Activated CD4-positive, CD25-positive, alpha-beta regulatory T cell (primary cell): ENCODE measurements at regions not wholly inside any gene's neighbourhood (a gene's known extent, or its start where the extent isn't known, plus 50 kb on each side); places are given as distances from the start of the nearest gene placed in this dataset.

Source experiments
- DNase-seq, 4 experiments: peaks; one replicate each; lab custom pipeline; 2025; lab: John Stamatoyannopoulos, UW

DNA sequence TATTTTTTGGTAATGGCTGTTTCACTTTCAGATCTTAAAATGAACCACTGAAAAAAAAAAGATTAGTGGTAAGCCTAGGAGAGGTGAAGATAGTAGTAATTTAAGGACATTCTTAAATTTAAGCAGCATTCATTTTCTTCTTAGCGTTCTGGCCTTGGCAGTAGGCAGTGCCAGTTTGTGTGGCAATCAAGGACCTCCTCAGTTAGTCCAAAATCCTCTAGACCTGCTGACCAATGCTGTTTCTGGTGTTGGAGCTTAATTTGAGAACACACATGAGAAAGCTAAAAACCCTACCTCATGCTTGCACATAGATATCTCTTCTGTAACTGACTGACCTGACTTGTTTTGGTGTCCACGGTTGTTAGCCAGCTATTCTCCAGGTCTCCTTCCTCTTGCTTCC lies 219.8 kb upstream of the RGS6 start:
- no peak for DNase-seq

DNA sequence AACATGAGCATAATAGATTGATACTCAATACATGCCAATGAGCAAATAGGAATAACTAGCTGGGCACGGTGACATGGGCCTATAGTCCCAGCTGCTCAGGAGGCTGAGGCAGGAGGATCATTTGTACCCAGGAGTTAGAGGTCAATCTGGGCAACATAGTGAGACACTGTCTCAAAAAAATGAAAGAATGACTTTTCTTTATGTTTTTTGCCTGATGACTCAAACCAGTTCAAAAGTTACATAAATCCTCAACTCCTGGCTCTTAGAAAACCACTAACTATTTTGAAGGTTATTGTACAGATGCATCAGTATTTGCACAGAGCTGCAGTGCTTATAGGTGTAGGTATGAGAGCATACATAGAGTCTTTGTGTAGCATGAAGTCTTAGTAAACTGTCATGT lies 219.2 kb upstream of the RGS6 start:
- no peak for DNase-seq

DNA sequence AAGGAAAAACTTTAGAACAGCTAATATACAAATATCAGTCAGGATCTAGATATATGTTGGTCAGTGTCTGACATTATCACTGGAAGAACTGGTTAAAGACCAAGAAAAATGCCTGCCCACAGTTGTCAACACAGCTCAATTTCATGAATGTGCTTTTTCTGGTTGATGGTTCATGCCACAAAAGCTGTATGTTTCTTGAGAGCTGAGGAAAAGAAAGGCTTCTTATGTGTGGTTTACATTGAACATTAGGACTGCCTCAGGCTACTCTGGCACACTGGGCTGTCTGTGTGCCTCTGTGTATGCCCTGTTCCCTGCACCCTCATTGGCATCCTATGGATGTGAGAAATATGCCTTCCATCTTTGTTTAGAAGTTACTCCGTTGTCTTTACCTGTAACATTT lies 218.8 kb upstream of the RGS6 start:
- no peak for DNase-seq

DNA sequence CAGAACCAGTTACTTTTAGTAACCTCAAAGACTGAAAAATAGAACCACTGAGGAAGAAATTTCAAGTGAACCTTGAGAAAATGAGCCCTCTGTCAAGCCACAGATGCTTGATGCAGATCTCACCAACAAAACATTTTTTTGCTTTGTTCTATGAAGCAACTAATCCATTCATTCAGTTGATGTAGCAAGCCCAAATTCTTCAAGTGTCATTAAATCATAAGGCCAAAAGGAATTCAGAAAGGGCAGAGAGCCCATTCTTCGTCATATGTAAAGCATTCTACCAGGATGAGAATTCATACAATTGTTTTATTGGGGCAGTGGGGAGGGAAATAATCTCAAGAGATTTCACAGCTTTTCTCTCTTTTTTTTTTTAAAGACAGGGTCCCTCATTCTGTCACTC lies 218.0 kb upstream of the RGS6 start:
- no peak for DNase-seq

DNA sequence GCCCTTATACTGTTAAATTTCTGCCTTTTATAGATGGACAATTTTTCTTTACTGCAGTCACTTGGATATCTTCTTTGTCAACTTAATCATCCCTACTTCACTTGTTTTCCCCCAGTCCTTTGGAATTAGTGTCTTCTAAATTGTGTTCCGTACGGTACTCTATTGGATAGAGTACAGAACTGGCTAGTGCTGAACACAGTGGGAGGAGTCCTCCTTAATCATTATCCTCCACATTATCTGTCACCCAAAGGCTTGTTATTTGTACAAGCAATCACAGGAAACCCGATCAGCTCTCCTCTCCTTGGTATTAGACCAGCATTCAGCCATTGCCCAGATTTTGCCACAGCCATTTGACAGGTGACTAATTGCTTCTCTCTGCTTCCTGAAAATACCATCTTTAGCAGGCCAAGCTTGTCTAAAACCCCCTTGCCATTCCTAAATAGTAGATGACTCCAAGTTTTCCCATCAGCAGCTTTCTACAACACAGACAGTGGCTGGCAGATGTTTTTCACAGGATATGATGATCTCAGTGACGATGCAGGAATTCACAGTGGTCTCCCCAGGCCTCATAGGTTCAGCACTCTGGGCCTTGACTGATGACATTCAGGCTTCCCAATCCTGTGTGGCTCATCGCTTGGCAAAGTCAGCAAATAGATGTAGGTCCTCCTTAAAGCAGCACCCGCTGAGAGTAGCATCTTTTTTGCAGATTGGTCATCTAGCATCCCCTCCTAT lies 216.0 kb upstream of the RGS6 start:
- no peak for DNase-seq

DNA sequence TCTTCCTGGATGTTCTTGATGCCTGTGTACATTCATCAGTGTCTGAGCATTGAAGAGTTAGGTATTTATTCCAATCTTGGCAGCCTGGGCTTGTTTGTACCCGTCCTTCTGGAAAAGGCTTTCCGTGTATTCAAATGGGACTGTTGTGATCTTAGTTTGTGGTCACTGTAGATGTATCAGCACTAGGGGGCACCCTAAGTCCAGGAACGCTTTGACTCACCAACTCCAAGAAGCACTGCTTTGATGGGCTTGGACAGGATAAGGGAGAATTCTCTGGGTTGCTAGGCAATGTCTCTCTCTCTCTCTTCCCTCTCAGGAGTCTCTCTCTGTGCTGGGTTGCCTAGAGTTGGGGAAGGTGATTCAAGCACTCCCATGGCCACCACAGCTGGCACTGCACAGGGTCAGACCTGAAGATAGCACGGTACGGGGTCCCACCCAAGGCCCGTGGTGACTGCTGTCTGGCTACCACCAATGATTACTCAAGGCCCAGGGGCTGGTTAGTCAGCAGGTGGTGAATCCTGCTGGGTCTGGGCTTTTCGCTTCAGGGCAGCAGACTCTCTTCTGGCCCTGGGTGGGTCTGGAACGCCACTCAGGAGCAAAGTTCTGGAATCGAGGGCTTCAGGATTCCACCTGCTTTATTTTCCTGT lies 211.1 kb upstream of the RGS6 start:
- no peak for DNase-seq

DNA sequence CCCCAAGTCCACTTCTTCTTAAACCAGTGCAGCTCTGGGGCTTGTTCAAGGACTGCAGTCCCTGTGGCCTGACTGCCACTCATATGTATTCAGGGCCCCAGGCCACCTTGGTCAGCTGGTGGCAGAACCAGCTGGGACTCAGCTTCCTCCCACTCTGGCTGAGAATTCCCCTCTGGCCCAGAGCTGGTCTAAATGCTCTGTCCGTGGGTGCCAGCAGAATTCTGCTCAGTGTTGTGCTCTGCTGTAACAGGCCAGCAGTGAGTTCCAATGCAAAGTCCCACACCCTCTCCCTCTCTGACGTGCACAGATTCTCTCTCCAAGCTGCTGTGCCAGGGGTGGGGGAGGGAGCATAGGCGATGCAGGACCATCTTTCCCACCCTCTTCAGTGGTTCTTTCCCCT lies 210.4 kb upstream of the RGS6 start:
- DNase-seq: no peak

DNA sequence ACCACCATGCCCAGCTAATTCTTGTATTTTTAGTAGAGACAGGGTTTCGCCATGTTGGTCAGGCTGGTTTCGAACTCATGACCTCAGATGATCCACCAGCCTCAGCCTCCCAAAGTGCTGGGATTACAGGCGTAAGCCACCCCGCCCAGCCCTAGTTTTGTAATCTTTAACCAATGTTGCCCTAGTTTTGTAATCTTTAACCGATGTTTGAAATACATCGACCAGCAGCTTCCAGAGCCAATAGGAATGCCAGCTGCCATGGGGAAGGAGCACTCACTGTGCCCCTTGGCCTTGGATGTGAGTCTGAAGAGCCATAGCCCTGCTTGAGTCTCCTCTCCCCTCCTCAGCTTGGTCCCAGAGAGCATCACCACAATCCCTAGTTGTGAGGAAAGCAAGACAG lies 209.3 kb upstream of the RGS6 start:
- no peak for DNase-seq

DNA sequence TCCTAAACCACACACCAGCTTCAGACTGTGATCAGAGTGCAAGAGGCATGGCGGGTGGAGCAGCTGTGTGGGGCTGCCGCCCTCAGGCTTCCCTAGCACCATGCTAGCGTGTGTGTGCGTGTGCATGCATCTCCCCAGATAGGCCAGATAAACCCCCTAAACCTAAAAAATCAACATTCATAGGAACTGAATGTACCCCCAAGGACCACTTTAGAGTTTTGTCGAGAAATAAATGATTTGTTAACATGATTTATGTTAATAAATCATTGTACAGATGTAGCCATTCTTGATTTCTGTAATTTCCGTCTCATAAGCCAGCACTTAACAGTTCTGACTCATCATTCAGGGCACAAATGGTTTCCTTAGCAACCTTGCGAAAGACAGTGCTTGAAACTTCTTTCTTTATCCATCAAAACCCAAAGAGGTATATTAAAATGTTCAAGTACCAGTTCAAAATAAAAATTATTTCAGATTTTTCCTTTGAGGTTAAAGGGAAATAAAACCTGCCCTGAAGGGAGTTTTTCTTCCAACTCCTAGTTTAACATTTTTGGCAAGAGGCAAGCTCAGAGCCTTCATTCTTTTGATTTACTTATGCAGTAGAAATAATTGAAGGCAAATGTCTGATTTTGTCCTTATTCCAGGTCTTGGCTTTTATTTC lies 206.2 kb upstream of the RGS6 start:
- DNase-seq: no peak

DNA sequence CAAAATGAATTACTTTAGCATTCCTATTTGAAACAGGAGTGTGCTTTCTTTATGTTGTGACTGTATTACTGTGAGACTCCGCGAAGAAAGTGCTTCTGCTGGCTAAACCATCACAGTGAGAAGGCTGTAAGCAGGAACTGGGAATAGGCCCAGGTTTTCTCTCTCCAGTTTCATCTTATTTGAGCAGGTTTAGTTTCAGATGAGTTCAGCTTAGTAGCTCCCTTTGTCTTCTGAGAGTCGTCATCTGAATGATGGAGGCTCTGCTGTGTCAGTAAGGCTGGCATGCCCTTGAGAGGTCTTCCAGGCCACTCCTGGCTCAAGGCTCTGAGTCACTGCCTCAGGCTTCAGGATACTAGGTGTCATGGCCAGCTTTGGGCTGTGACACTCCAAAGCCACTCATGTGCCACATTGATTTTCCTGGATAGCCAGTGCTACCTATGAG lies 205.6 kb upstream of the RGS6 start:
- no peak for DNase-seq

DNA sequence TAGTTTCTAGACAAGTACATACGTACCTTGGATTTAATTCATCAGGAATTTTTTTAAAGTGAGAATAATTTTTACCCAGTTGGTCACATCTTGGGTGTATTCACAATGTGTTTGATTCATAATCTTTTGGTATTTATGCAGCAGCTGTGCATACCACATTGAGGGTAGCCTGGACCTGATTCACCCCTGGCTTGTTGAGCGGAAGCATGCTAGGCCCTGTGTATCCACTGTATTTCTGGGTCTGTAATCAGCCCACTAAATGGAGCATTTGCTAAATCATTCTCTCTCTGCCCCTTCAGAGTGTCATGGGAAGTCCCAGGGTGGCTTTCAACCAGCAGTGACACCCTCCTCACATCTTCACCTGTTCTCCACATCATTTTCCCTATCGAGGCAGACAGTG lies 203.8 kb upstream of the RGS6 start:
- no peak for DNase-seq

DNA sequence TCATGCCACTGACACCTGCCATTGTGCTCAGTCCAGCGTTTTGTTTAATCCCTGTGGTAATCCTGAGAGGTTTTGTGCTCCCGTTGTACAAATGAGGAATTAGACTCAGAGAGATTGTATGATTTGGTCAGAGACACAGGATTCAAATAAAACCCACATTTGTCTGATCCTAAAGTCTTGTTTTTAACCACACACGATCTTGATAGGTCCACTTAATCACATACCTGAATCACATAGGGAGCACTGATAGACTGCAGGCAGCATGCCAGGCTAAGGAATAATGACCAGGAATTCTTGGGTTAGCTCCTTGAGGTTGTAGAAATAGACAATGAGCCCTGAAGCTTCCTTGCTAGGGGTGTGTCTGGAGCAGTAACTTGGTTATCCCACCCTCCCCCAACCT lies 202.6 kb upstream of the RGS6 start:
- no peak for DNase-seq

DNA sequence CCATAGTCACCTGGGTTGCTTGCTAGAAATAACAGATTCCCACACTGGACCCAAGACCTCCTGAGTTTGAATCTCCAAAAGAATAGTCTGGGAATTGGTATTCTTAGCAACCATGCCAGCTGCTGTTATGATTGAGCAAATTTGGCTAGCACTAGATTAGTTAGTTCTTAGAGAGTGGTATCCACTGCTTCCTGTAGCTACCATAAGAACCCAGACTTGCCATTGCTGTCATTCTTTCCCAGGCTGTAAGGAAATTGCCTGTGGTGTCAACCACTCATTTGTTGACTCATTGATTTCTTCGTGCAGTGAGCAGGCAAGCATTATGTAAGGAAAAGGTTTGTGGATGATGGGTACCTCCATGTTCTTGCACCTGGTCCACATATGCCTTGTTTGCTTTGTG lies 201.8 kb upstream of the RGS6 start:
- DNase-seq: no peak

DNA sequence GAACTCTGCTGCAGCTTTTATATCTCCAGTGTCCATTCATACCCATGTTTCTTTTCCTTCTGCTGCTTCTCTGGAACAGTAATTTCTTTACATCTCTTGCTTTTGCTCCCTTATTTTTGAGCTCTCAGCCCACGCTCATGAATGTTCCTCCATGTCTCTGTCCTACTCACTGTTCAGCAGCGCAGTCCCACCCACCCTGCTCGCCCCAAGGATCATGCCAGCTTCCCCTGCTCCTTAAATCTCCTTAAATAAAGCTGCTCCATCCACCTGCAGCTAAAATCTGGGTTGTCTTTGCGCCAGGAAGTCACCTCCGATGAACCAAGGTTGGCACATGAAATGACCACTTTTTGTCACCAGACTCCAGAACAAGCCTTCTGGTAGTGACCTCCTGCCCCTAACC lies 201.1 kb upstream of the RGS6 start:
- DNase-seq: no peak

DNA sequence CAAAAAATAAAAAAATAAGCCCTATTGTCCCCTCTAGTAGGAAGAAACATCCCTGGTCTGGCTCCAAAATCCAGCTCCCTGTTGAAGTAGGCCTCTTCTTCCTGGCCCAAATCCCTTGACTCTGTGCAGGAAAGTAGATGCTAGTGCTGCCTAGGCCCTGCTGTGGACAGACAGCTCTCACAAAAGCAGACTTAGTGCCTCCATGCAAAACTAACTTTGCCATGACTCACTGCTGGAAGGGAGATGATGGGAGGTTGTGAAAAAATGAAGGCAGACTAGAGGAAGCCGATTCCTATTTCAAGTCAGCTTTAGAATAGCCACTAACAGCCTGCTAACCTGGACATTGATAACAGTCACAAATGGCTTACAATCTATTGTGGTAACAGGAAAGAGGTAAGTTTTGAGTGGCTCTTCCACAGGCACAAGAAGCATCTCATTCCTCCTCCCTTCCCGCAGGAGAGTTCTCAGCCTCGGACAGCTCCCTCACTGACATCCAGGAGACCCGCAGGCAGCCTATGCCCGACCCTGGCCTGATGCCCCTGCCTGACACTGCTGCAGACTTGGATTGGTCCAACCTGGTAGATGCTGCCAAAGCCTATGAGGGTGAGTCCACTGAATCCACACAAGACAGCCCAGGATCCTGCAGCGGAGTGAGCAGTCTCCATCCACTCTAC lies 198.9 kb upstream of the RGS6 start:
- no peak for DNase-seq

DNA sequence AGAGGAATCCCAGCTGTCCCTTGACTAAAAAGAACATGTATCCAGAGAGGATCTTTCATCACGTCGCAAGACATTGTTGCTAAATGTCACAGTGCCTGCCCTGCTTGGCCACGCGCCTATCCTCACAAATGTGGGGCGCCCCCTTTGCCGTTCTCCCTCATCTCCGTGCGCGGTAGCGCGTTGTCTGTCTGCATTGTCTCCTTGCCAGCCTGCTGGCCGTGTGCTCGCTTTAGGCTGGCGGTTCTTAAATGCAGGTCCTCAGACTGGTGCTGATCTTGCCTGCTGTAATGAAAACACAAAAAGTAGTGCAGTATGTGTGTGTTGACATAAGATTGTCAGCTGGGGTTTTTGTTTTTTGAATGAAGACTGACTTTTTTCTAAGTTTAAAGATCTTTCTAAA lies 198.2 kb upstream of the RGS6 start:
- DNase-seq: no peak

DNA sequence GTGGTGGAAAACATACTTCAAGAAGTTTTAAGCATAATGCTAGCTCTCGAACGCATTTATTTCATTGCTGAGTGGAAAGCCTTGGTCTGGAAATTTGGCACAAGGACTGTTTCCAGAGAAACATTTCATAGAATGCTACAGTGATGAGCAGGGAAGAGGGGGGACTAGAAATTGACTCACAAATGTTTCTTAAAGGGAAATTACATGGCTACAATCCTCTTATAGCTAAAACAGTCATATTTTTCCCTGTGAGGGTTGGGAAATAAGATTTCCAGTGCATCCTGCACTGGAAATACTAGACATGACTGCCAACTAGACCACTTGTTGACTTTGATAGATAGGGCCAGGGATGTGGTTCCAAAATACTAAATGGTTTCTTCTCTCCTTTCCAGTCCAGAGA lies 197.3 kb upstream of the RGS6 start:
- no peak for DNase-seq

DNA sequence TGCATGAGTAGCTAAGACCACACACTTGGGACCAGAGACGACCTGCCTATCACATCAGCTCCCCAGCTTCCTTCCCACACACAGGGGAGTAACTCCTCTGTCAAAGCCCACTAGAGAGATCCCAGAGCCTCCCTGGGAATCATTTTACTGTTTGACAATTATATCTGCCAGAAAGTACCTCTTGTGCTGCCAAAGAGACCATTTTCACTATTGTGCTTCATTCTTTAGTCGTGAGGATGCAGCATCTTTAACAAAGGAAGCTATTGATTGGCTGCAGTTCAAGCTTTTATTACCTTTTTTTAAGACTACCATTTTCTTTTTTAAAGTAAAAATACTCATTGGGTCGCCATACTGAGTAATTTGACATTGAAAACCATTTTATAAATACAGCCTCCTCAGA lies 194.5 kb upstream of the RGS6 start:
- DNase-seq: no peak

DNA sequence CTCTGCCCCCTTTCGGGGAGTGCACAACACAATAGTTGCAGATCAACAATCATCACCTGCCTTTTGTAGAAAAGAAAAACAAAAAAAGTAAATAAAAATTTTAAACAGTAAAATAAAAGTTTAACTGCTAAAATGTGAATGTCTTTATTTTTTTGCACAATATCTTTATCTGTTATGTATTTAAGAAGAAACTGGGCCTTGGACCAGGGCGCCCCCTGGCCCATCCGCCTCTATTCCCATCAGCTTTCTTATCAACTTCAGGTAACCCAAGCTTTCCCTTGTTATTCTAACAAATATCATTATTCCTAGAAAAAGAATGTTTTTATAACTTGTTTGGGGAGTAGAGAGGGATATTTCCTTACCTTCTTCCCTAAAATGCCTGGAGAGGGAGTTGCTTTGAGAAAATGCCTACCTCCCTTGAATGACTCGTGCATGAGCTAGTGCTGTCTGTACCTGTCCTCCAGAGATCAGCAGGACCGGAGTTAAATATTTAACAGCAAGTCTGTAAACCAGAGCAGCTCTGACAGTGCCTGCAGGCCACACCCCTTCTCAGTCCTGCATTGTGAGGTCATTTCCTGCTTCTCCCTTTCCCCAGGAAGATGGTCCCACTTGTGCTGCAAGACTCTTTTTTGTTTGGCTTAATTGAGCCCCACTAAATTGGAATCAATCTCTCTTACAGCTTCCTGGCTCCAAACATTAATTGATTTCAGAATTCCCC lies 192.8 kb upstream of the RGS6 start:
- no peak for DNase-seq

DNA sequence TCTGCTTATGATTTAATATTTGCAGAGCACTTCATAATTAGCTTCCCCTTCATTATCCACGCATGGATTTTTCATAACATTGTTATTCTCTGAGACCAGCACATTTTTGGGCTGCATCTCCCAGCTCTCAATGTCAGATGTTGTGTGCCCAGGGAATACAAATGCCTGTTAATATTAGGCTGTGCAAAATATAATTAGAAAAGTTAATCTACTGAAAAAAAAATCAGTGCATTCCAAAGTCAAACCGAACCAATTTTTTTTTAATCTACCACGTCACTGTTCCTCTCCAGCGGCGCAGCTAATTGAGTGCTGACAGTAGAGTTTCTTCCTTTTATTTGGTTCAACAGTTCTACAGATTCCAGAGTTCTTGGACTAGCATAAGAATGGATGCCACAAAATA lies 191.0 kb upstream of the RGS6 start:
- DNase-seq: no peak

DNA sequence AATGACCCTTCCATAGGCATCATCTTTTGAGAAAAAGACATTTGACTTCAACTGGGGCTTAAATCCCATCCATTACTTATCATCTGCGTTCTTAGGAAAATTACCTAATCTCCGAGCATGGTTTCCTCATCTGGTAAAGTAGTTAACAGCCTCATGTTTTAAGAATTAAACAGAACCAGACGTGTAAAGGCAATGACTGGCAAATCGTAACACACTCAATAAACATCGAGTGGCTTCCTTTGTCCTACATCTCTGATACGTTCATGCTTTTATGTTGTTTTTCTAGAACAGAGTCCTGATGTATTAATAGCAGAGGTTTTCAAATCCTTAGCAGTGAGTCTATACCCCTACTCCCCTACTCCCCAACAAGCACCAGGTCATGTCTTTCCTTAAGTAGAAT lies 189.7 kb upstream of the RGS6 start:
- no peak for DNase-seq

DNA sequence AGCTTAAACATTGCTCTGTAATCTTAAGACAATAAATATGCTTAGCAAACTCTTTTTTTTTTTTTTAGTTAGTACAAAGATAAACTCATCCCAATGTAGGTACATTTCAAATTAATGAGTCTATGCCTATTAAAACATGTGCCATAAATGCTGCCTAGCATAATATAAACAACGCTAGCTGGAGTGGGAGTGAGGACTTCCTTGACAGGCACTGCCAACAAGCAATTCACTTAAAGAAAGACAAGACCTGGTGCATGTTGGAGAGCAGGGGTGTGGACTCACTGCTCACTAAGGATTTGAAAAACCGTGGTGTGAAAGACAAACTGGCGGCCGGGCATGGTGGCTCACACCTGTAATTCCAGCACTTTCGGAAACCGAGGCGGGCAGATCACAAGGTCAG lies 187.2 kb upstream of the RGS6 start:
- DNase-seq: no peak
